ENCODE measurements at regions not wholly inside any gene's neighbourhood (a gene's known extent, or its start where the extent isn't known, plus 50 kb on each side); places are given as distances from the start of the nearest gene placed in this dataset.

DNA sequence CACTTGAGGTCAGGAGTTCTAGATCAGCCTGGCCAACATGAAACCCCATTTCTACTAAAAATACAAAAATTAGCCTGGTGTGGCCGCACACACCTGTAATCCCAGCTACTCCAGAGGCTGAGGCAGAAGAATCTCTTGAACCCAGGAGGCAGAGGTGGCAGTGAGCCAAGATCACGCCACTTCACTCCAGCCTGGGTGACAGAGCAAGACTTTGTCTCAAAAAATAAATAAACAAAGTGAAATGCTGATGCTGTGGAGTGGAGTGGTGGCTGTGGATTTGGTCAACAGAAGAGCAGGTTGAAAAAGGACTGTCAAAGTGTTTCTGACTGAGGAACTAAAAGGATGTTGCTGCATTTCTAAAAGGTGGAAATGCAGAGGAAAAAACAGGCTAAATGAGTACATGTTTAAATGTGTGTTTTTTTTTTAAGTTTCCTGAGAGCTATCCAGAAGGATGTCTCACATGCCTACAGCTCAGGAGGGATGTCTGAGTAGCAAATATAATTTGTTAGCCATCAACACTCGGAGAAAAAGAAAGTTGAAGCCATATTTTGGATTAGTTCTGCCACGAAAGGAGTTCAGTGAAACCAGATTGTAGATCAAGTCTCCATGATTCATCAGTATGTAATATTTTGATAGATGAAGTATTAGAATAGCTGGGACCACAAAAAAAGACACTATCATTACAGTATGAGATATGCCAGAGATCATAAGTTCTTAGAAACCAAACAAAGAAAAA, 621.1 kb upstream of the ADGRB3 start:
- Histone ChIP-seq H3K4me3 (no peak overlapping the region), H3K36me3 (no peaks in the 10 kb centered on the region), H3K27ac (no peak overlapping the region), H3K27me3 (no peaks in the 10 kb centered on the region), H3K4me1 (no peaks in the 10 kb centered on the region), H3K9me3 (no peaks in the 10 kb centered on the region)
- no peak for DNase-seq
- TF ChIP-seq POLR2A (IDR thresholded peaks at IDR 0.05) (no peak), EP300 (IDR thresholded peaks at IDR 0.05; ENCODE audit: low read depth) (no peak), POLR2AphosphoS5 (IDR thresholded peaks at IDR 0.05) (no peak)
- TF ChIP-seq, protein P1, sequence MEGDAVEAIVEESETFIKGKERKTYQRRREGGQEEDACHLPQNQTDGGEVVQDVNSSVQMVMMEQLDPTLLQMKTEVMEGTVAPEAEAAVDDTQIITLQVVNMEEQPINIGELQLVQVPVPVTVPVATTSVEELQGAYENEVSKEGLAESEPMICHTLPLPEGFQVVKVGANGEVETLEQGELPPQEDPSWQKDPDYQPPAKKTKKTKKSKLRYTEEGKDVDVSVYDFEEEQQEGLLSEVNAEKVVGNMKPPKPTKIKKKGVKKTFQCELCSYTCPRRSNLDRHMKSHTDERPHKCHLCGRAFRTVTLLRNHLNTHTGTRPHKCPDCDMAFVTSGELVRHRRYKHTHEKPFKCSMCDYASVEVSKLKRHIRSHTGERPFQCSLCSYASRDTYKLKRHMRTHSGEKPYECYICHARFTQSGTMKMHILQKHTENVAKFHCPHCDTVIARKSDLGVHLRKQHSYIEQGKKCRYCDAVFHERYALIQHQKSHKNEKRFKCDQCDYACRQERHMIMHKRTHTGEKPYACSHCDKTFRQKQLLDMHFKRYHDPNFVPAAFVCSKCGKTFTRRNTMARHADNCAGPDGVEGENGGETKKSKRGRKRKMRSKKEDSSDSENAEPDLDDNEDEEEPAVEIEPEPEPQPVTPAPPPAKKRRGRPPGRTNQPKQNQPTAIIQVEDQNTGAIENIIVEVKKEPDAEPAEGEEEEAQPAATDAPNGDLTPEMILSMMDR (IDR thresholded peaks at IDR 0.05) = no peak
- 53 to 67% methylated on average over 2 to 4 of the region's 4 CpGs for WGBS, 2 donors (ENCODE audit: low coverage in 1 of 2)
- intact Hi-C loops (cut with DNase I; ENCODE audit: low total_unique reads) = no loop called here
- in situ Hi-C loops (cut with MboI; ENCODE audit: low pct_ligation_motif_present in 1 of 4, low pct_unique_long_range_greater_than_20kb in 1 of 4, low sequenced_read_pairs in 3 of 4) = no loop called here

DNA sequence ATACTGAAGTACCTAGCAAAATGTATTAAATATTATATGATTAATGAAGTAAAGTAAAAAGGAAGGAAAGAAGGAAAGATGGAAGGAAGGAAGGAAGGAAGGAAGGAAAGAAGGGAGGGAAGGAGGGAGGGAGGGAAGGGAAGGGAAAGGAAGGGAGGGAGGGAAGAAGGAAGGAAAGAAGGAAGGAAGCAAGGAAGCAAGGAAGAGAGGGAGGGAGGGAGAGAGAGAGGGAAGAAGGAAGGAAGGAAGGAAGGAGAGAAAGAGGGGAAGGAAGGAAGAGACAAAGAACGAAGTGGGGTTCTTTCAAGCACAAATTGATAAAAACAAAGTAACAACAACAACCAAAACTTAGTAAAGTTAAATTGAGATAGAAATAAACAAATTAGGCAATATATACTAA, 622.3 kb upstream of the ADGRB3 start:
- 62 to 67% methylated on average over 1 of the region's 1 CpG for WGBS, 2 donors (ENCODE audit: low coverage in 1 of 2)
- intact Hi-C loops (cut with DNase I; ENCODE audit: low total_unique reads) = no loop called here

DNA sequence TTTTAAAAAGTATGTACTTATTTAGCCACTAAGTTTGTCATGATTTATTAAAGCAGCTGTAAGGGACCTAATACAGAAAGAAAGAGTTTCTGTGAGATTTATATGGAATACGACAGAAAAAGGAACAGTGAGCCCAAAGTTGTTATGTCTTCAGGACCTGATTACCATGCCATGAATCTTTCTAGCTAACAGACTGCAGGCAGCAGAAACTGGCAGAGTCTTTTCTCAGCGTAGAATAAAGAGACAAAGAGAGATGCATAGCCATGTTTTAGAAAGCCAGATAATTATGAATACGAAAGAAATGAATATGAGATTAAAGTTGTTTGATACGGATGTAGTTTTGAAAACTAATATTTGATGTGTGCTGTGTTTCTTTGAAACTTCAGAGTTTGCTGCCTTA, 624.1 kb upstream of the ADGRB3 start:
- TF ChIP-seq, protein P1 (IDR thresholded peaks at IDR 0.05) = no peak
- TF ChIP-seq EP300 (IDR thresholded peaks at IDR 0.05; ENCODE audit: low read depth) (no peak), POLR2AphosphoS5 (IDR thresholded peaks at IDR 0.05) (no peak), POLR2A (IDR thresholded peaks at IDR 0.05) (no peak)

More for the DNA sequence above, 622.3 kb upstream of the ADGRB3 start:
- no peak for DNase-seq
- H3K4me1 ChIP-seq = no peaks in the 10 kb centered on the region
- no peak overlapping the region for H3K27ac ChIP-seq
- H3K27me3 ChIP-seq = no peaks in the 10 kb centered on the region
- H3K9me3 ChIP-seq = no peaks in the 10 kb centered on the region
- H3K36me3 ChIP-seq = no peaks in the 10 kb centered on the region
- H3K4me3 ChIP-seq = no peak overlapping the region
- TF ChIP-seq POLR2AphosphoS5 (IDR thresholded peaks at IDR 0.05) (no peak), EP300 (IDR thresholded peaks at IDR 0.05; ENCODE audit: low read depth) (no peak), POLR2A (IDR thresholded peaks at IDR 0.05) (no peak)
- TF ChIP-seq, protein P1 (IDR thresholded peaks at IDR 0.05) = no peak
- in situ Hi-C loops (cut with MboI; ENCODE audit: low pct_ligation_motif_present in 1 of 4, low pct_unique_long_range_greater_than_20kb in 1 of 4, low sequenced_read_pairs in 3 of 4) = no loop called here

DNA sequence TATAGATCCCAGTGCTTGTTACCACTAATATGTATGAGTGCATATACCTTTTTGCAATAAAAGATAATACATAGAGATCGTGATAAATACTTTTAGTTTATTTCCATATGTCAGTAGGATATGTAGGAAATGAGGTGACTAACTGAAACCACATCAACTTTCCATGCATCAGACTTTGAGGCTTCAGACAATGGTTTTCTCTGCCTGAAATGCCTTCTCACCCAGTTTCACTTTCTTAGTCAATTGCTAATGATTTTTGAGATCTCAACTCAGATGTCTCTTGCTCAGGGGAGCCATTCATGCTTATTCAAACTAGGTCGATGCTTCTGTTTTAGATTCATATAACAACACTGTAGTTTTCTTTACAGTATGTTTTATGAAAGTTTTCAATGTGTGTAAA, 626.6 kb upstream of the ADGRB3 start:
- no peak overlapping the region for H3K4me3 ChIP-seq
- TF ChIP-seq POLR2A (IDR thresholded peaks at IDR 0.05) = no peak
- no peak for TF ChIP-seq EP300 (IDR thresholded peaks at IDR 0.05; ENCODE audit: low read depth)
- TF ChIP-seq POLR2AphosphoS5 (IDR thresholded peaks at IDR 0.05) = no peak
- TF ChIP-seq, protein P1 (IDR thresholded peaks at IDR 0.05) = no peak
- DNase-seq = no peak
- H3K36me3 ChIP-seq = no peaks in the 10 kb centered on the region
- intact Hi-C loops (cut with DNase I; ENCODE audit: low total_unique reads) (no loop called here), in situ Hi-C loops (cut with MboI; ENCODE audit: low pct_ligation_motif_present in 1 of 4, low pct_unique_long_range_greater_than_20kb in 1 of 4, low sequenced_read_pairs in 3 of 4) (no loop called here)
- H3K27ac ChIP-seq = no peak overlapping the region
- H3K27me3 ChIP-seq = no peaks in the 10 kb centered on the region
- no peaks in the 10 kb centered on the region for H3K4me1 ChIP-seq
- WGBS, 2 donors (ENCODE audit: low coverage in 1 of 2) = 77 to 86% methylated on average over 2 of the region's 2 CpGs
- no peaks in the 10 kb centered on the region for H3K9me3 ChIP-seq

More for the DNA sequence above, 624.1 kb upstream of the ADGRB3 start:
- H3K4me3 ChIP-seq = no peak overlapping the region
- no peak for DNase-seq
- WGBS, 2 donors (ENCODE audit: low coverage in 1 of 2) = 71 to 83% methylated on average over 4 of the region's 4 CpGs
- no peaks in the 10 kb centered on the region for H3K9me3 ChIP-seq
- no peaks in the 10 kb centered on the region for H3K27me3 ChIP-seq
- no peaks in the 10 kb centered on the region for H3K36me3 ChIP-seq
- intact Hi-C loops (cut with DNase I; ENCODE audit: low total_unique reads) = no loop called here
- no peaks in the 10 kb centered on the region for H3K4me1 ChIP-seq
- no peak overlapping the region for H3K27ac ChIP-seq
- in situ Hi-C loops (cut with MboI; ENCODE audit: low pct_ligation_motif_present in 1 of 4, low pct_unique_long_range_greater_than_20kb in 1 of 4, low sequenced_read_pairs in 3 of 4) = no loop called here
